IMR-90 (cell line): ENCODE measurements at regions not wholly inside any gene's neighbourhood (a gene's known extent, or its start where the extent isn't known, plus 50 kb on each side); places are given as distances from the start of the nearest gene placed in this dataset.

Experiments used
- ATAC-seq: fragments of 200-7000 bp; cut with Tn5 transposase; 2 replicates; pipeline ENCODE4 v1.9.1; 2020; ENCODE audit warnings: low read depth, mild to moderate bottlenecking, moderate library complexity
- BruUV-seq: library from RNA; stranded (reverse); fragments of 400-500 nt; replicated peaks from 2 replicates; lab custom pipeline; 2021; lab: Mats Ljungman, UMichigan
- CTCF ChIA-PET: fragments of 300-600 bp; formaldehyde crosslinking; extraction: SDS; loops from one replicate; lab custom pipeline; 2021; ENCODE audit warnings: antibody characterized with exemption; lab: Yijun Ruan, JAX
- POLR2A ChIA-PET: fragments of 300-600 bp; sonication (Branson Sonifier 250); formaldehyde crosslinking; loops from one replicate; lab custom pipeline; 2022; ENCODE audit warnings: antibody characterized with exemption; ENCODE audit not compliant: unreplicated experiment; lab: Charles Lee
- DNase-seq: peaks from one replicate; pipeline ENCODE4 v3.0.0; 2013
- H2AFZ ChIP-seq: replicated peaks from 2 replicates; pipeline ENCODE3; 2013; ENCODE audit warnings: low read length, mild to moderate bottlenecking; ENCODE audit not compliant: poor library complexity
- H2AK5ac ChIP-seq: 2 replicates; pipeline ENCODE4 v1.6.1; 2013; ENCODE audit warnings: low read depth, low read length, inconsistent platforms
- H2AK9ac ChIP-seq: replicated peaks from 2 replicates; pipeline ENCODE3; 2013; ENCODE audit warnings: mild to moderate bottlenecking, low read depth, low read length, moderate library complexity; ENCODE audit not compliant: poor library complexity
- H2BK120ac ChIP-seq: 2 replicates; pipeline ENCODE4 v1.6.1; 2013; ENCODE audit warnings: low read depth, low read length, inconsistent platforms
- H2BK15ac ChIP-seq: 3 replicates; pipeline ENCODE4 v1.6.1; 2013; ENCODE audit warnings: low read depth, low read length, inconsistent platforms
- H2BK20ac ChIP-seq: 2 replicates; pipeline ENCODE4 v1.6.1; 2013; ENCODE audit warnings: low read depth, mild to moderate bottlenecking, inconsistent platforms, low read length, moderate library complexity
- H2BK5ac ChIP-seq: 2 replicates; pipeline ENCODE4 v1.6.1; 2013; ENCODE audit warnings: mild to moderate bottlenecking, low read depth, low read length, inconsistent platforms; ENCODE audit not compliant: poor library complexity, severe bottlenecking
- H3K14ac ChIP-seq: replicated peaks from 2 replicates; pipeline ENCODE4 v1.6.1; 2013; ENCODE audit warnings: low read depth, low read length, inconsistent platforms
- H3K18ac ChIP-seq: 2 replicates; pipeline ENCODE4 v1.6.1; 2013; ENCODE audit warnings: low read depth, low read length, control low read depth
- H3K23ac ChIP-seq: 2 replicates; pipeline ENCODE4 v1.6.1; 2013; ENCODE audit warnings: low read depth, low read length, inconsistent platforms
- H3K27ac ChIP-seq: 2 replicates; pipeline ENCODE4 v1.5.1; 2013; ENCODE audit warnings: mild to moderate bottlenecking, control low read depth, low read length; ENCODE audit not compliant: insufficient read depth
- H3K27me3 ChIP-seq: 2 replicates; pipeline ENCODE4 v1.6.1; 2013; ENCODE audit warnings: low read length; ENCODE audit not compliant: control insufficient read depth, insufficient read depth
- H3K36me3 ChIP-seq: 2 replicates; pipeline ENCODE4 v1.6.1; 2013; ENCODE audit warnings: low read length, mixed read lengths; ENCODE audit not compliant: control insufficient read depth, insufficient read depth
- H3K4ac ChIP-seq: 2 replicates; pipeline ENCODE4 v1.6.1; 2013; ENCODE audit warnings: low read depth, low read length, inconsistent platforms
- H3K4me1 ChIP-seq: 2 replicates; pipeline ENCODE4 v1.6.1; 2013; ENCODE audit warnings: low read length, mixed read lengths; ENCODE audit not compliant: control insufficient read depth, insufficient read depth
- H3K4me2 ChIP-seq: 2 replicates; pipeline ENCODE4 v1.6.1; 2013; ENCODE audit warnings: low read depth, mild to moderate bottlenecking, control low read depth, low read length, moderate library complexity
- H3K4me3 ChIP-seq: 2 replicates; pipeline ENCODE4 v1.5.1; 2013; ENCODE audit warnings: low read depth, mild to moderate bottlenecking, control low read depth, low read length, moderate library complexity; ENCODE audit not compliant: insufficient read depth
- H3K56ac ChIP-seq: 2 replicates; pipeline ENCODE4 v1.6.1; 2013; ENCODE audit warnings: low read length, inconsistent platforms; ENCODE audit not compliant: insufficient read depth; ENCODE audit errors: extremely low read depth
- H3K79me1 ChIP-seq, 2 experiments: 2 replicates each; pipeline ENCODE4 v1.6.1; 2013; ENCODE audit warnings: low read length in 2 of 2, inconsistent platforms in 1 of 2, low read depth in 1 of 2
- H3K9ac ChIP-seq: 2 replicates; pipeline ENCODE4 v1.6.1; 2013; ENCODE audit warnings: low read depth, low read length, control low read depth
- H3K9me1 ChIP-seq: 2 replicates; pipeline ENCODE4 v1.6.1; 2013; ENCODE audit warnings: low read length, inconsistent platforms; ENCODE audit not compliant: insufficient read depth
- H3K9me3 ChIP-seq: 2 replicates; pipeline ENCODE4 v1.6.1; 2013; ENCODE audit warnings: low read length; ENCODE audit not compliant: control insufficient read depth, insufficient read depth
- H4K20me1 ChIP-seq: 2 replicates; pipeline ENCODE4 v1.6.1; 2013; ENCODE audit warnings: low read length, inconsistent platforms; ENCODE audit not compliant: insufficient read depth
- H4K5ac ChIP-seq: 2 replicates; pipeline ENCODE4 v1.6.1; 2013; ENCODE audit warnings: mild to moderate bottlenecking, low read depth, low read length, control low read depth
- H4K8ac ChIP-seq, 2 experiments: 2 replicates each; pipeline ENCODE4 v1.6.1; 2013; ENCODE audit warnings: low read depth in 2 of 2, low read length in 2 of 2, control low read depth in 1 of 2, inconsistent platforms in 1 of 2
- H4K91ac ChIP-seq: 2 replicates; pipeline ENCODE4 v1.6.1; 2013; ENCODE audit warnings: low read depth, low read length, inconsistent platforms; ENCODE audit not compliant: insufficient read depth
- BHLHE40 ChIP-seq: fragments of 150-350 bp; IDR thresholded peaks from 2 replicates; pipeline ENCODE4 v1.6.1; 2016; ENCODE audit warnings: mild to moderate bottlenecking, low read depth, low read length
- CEBPB ChIP-seq: IDR thresholded peaks from 2 replicates; pipeline ENCODE4 v1.6.1; 2012; ENCODE audit warnings: low read depth, low read length, improper control_type of control experiment
- CTCF ChIP-seq: conservative IDR thresholded peaks from 2 replicates; pipeline ENCODE4 v1.5.1; 2012; ENCODE audit warnings: mild to moderate bottlenecking, low read depth, low read length, improper control_type of control experiment
- ELK1 ChIP-seq: fragments of 150-350 bp; IDR thresholded peaks from 2 replicates; pipeline ENCODE4 v1.6.1; 2016; ENCODE audit warnings: low read depth, mild to moderate bottlenecking, low read length, moderate library complexity, borderline replicate concordance
- FOS ChIP-seq: fragments of 150-350 bp; IDR thresholded peaks from 2 replicates; pipeline ENCODE4 v1.6.1; 2016; ENCODE audit warnings: low read depth, low read length
- MAFK ChIP-seq: IDR thresholded peaks from 2 replicates; pipeline ENCODE4 v1.6.1; 2012; ENCODE audit warnings: low read depth, low read length, improper control_type of control experiment
- MAZ ChIP-seq: IDR thresholded peaks from 2 replicates; pipeline ENCODE4 v1.6.1; 2012; ENCODE audit warnings: low read depth, mild to moderate bottlenecking, low read length, improper control_type of control experiment, moderate library complexity, borderline replicate concordance
- MXI1 ChIP-seq: IDR thresholded peaks from 2 replicates; pipeline ENCODE4 v1.6.1; 2012; ENCODE audit warnings: low read depth, mild to moderate bottlenecking, low read length, moderate library complexity, borderline replicate concordance
- NFE2L2 ChIP-seq: fragments of 150-350 bp; IDR thresholded peaks from 2 replicates; pipeline ENCODE4 v1.6.1; 2016; ENCODE audit warnings: low read depth, mild to moderate bottlenecking, low read length
- POLR2A ChIP-seq: IDR thresholded peaks from 2 replicates; pipeline ENCODE4 v1.6.1; 2012; ENCODE audit warnings: mild to moderate bottlenecking, low read depth, low read length
- RCOR1 ChIP-seq: IDR thresholded peaks from 2 replicates; pipeline ENCODE4 v1.6.1; 2012; ENCODE audit warnings: mild to moderate bottlenecking, low read length, improper control_type of control experiment; ENCODE audit not compliant: insufficient replicate concordance
- RFX5 ChIP-seq: IDR thresholded peaks from 2 replicates; pipeline ENCODE4 v1.8.0; 2012; ENCODE audit warnings: low read depth, mild to moderate bottlenecking, low read length, moderate library complexity
- SMC3 ChIP-seq: fragments of 150-350 bp; IDR thresholded peaks from 2 replicates; pipeline ENCODE4 v1.6.1; 2016; ENCODE audit warnings: low read depth, mild to moderate bottlenecking, antibody characterized with exemption, low read length, moderate library complexity
- WGBS, 2 experiments: methylation state at CpG; one replicate each; pipeline versions ENCODE4 v1.1.5 to v1.1.7; 2013; ENCODE audit warnings: missing lambda C conversion rate in 2 of 2; ENCODE audit not compliant: insufficient read length in 1 of 2; ENCODE audit errors: extremely low coverage in 2 of 2; 5-methylcytosine and 5-hydroxymethylcytosine counted together
- dilution Hi-C: fragments of 300-500 bp; cut with HindIII; formaldehyde crosslinking; loops from one replicate; pipeline ENCODE4 v1.14.3; 2018; ENCODE audit warnings: low sequenced_read_pairs; ENCODE audit not compliant: unreplicated experiment
- in situ Hi-C: fragments of 300-500 bp; cut with MboI; formaldehyde crosslinking; loops from 3 replicates; pipeline ENCODE4 v1.14.3; 2019; ENCODE audit warnings: low sequenced_read_pairs, inconsistent platforms, mixed read lengths
- intact Hi-C: fragments of 100-400 bp; cut with micrococcal nuclease; formaldehyde crosslinking; loops from 2 replicates; pipeline ENCODE4 v1.10.0; 2022

DNA sequence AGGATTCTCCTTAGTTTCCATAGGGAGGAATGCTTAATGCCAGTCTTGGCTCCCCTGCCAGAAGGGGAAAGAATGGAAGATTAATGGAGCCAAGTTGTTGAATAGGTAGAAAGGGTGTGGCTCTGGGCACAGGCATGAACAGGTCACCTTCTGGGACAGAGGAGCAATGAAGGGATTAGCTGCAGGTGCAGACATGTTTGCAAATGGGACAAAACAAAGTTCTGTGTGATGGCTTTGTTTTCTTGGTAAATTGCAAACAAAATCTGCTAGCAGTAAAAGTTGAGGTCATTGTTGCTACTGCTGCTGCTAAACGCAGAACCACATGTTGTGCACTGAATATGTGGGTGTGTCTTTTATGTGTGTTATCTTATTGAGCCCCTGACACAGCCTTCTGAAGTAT is 93.3 kb downstream of the PERP start:
- intact Hi-C loops, result no loop called here
- H2BK20ac ChIP-seq, result no peak overlapping the region
- BruUV-seq, result no TSS peak

More for the DNA sequence above, 93.3 kb downstream of the PERP start:
- Histone ChIP-seq H3K56ac (no peak overlapping the region), H3K4me2 (no peak overlapping the region), H3K23ac (no peak overlapping the region), H2BK5ac (no peak overlapping the region), H3K18ac (no peak overlapping the region), H3K27me3 (peaks cover 13% of the 10 kb centered on the region), H3K4me3 (no peak overlapping the region), H2AK9ac (no peak overlapping the region), H4K20me1 (no peaks in the 10 kb centered on the region), H2BK15ac (no peak overlapping the region), H4K91ac (no peak overlapping the region), H3K9ac (no peak overlapping the region), H3K4ac (no peak overlapping the region), H3K9me1 (no peaks in the 10 kb centered on the region), H3K36me3 (no peaks in the 10 kb centered on the region), H4K5ac (no peak overlapping the region), H2BK120ac (no peak overlapping the region), H4K8ac (no peak overlapping the region), H2AK5ac (no peak overlapping the region), H3K14ac (no peak overlapping the region), H2AFZ (no peak overlapping the region), H3K27ac (no peak overlapping the region), H3K4me1 (no peaks in the 10 kb centered on the region), H3K79me1 (no peaks in the 10 kb centered on the region), H3K9me3 (no peaks in the 10 kb centered on the region)
- no peak for ATAC-seq
- dilution Hi-C loops, result no loop called here
- WGBS, 2 experiments, result 0% methylated on average over 1 of the region's 1 CpG; no CpG with 5 or more reads in 1 of the 2 experiments
- CTCF ChIA-PET, result no interaction called here
- TF ChIP-seq BHLHE40 (no peak), MXI1 (no peak), CEBPB (no peak), POLR2A (no peak), MAZ (no peak), SMC3 (no peak), FOS (no peak), ELK1 (no peak), NFE2L2 (no peak), CTCF (no peak), MAFK (no peak), RCOR1 (no peak), RFX5 (no peak)
- DNase-seq, result no peak
- POLR2A ChIA-PET, result no interaction called here
- in situ Hi-C loops, result no loop called here
